ENCODE measurements at regions not wholly inside any gene's neighbourhood (a gene's known extent, or its start where the extent isn't known, plus 50 kb on each side); places are given as distances from the start of the nearest gene placed in this dataset.

DNA sequence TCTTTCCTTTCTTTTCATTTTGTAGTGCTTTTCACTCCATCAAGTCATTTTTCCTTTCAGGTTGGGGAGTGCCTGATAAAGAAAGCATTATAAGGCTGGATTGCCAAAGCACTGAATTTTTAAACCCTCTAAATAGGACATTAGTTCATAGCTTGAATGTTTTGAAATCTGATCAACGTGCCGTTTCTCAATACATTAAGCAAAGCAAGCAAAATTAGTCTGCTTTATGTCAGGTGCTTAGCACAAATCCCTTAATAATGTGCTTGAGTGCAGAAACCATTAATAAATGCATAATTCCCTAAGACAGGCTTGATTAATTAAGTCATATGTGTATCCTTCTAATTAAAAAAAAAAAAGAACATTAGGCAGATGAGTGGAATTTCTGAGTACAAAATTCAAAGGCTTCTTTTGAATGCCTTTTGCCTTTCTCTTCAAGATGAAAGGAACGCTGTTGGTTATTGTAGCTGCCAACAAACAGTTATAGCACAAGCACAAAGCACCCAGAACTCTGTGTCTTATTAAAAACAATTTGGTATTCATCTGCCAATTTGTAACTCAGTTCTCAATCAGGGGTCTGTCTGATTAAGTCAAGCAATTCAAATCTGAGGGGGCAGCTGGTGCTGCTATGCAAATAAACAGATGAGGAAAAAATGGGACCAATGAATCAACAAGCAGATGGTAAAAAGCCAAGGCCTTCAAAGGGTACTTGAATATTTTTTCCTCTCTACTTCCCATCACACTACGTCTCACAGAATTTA lies 233.7 kb downstream of the TLE1 start:
- TF ChIP-seq, protein P1, sequence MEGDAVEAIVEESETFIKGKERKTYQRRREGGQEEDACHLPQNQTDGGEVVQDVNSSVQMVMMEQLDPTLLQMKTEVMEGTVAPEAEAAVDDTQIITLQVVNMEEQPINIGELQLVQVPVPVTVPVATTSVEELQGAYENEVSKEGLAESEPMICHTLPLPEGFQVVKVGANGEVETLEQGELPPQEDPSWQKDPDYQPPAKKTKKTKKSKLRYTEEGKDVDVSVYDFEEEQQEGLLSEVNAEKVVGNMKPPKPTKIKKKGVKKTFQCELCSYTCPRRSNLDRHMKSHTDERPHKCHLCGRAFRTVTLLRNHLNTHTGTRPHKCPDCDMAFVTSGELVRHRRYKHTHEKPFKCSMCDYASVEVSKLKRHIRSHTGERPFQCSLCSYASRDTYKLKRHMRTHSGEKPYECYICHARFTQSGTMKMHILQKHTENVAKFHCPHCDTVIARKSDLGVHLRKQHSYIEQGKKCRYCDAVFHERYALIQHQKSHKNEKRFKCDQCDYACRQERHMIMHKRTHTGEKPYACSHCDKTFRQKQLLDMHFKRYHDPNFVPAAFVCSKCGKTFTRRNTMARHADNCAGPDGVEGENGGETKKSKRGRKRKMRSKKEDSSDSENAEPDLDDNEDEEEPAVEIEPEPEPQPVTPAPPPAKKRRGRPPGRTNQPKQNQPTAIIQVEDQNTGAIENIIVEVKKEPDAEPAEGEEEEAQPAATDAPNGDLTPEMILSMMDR (IDR thresholded peaks at IDR 0.05), result no peak
- no peak for TF ChIP-seq POLR2A (IDR thresholded peaks at IDR 0.05)

All from body of pancreas (tissue), 4 donors.